ENCODE measurements at regions not wholly inside any gene's neighbourhood (a gene's known extent, or its start where the extent isn't known, plus 50 kb on each side); places are given as distances from the start of the nearest gene placed in this dataset.
"Not testable (repeated sequence)": the region's sequence is repeated elsewhere in the genome, so short reads cannot be mapped to it uniquely, and the experiment has no call there.

GRCh38 chr6:126206504-126207246 is 133.2 kb upstream of the CENPW start:
- DNase-seq (ENCODE audit: low spot score) = no peak

DNA sequence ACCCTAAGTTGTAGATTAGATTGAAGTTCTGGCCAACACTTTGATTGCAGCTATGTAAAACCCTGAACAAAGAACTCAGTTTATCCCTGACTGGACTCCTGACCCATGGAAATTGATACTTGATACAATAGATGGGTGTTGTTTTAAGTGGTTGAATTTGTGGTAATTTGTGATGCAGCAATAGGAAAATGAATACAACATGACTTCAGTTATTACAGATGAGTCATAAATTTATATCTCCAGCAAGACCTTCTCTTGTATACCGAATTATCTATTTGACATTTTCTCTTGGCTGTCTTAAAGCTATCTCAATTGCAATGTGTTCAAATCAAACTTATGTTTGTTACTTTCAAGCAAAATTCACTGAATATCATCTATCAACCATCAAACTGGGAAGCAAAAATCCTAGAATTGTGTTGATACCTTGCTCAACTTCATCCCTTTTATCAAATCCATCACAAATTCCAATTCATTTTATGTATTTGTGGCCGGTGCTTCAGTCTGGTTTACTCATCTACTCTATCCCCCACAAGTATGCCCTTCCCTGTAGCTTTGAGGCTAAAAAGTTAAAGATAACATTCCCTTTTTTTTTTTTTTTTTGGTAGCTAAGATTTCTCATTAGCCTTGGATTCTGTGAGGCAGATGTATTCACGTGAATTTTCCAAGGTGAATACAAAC is 129.4 kb upstream of the CENPW start:
- DNase-seq (ENCODE audit: low spot score) = no peak

GRCh38 chr6:126217497-126217896 is 122.4 kb upstream of the CENPW start:
- no peak for DNase-seq (ENCODE audit: low spot score)

GRCh38 chr6:126220901-126221300 is 119.0 kb upstream of the CENPW start:
- not testable (repeated sequence) for DNase-seq (ENCODE audit: low spot score)

DNA sequence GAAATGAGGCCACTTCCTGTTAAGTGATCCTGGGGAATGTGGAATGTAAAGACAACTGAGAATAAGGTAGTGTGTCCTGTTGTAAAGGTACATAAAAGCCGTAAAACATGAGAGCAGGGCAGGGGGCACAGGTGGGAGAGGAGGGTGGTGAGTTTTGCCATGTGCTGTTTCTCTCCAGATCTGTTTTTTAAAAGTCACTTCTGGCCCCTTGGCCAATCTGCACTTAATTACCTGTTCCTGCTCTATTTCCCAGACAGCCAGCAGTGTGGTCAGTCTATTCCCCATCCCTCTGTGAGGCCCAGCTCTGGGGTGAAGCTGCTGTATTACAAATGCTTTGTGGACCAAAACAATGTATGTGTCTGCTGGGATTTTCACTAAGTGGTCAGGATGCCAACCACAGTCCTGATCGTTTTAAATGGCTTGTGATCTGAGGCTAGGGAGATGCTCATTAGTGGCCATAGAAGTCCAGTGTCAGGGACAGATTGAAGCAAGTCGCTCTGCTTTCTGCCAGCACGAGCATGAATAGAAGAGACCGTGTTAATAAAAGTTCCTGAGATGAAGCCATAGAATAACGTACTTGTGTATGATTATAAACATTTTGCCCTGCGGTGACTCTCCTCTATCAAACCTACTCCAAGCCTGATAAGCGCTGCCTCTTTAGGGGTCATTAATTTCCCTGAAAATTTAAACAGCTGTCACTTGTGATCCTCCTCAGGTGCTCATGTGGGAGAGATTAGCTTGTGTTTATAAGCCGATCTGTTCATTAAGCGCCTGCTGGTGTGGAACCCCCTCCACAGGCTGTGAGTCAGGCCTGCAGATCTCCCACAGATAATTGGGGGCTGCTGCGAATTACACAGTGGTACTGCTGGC is 111.8 kb upstream of the CENPW start:
- DNase-seq (ENCODE audit: low spot score) = no peak

GRCh38 chr6:126232671-126233070 is 107.2 kb upstream of the CENPW start:
- DNase-seq (ENCODE audit: low spot score) = no peak

- no peak for DNase-seq (ENCODE audit: low spot score)
Measured at GRCh38 chr6:126233192-126233591, 106.7 kb upstream of the CENPW start.

- DNase-seq (ENCODE audit: low spot score) = no peak
Measured at GRCh38 chr6:126235363-126235762, 104.6 kb upstream of the CENPW start.

DNA sequence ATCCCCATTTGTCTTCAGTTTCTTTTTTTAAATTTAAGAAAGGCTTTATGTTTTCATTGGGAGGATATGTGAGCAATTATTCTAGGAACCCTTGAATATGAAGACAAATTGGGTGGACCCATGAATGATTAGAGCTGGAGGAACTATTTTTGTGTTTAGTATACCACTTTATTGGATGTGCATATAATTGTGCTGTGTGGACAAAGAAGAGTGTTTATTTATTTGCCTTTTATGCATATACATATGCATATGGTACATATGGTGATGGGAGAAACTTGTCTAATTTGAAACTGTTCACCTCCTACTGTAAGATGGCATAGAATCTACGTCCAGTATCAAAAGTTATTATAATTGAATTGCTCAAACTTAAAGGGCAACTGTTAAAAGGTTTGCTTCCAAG is 94.8 kb upstream of the CENPW start:
- no peak for DNase-seq (ENCODE audit: low spot score)

GRCh38 chr6:126252154-126252553 is 87.8 kb upstream of the CENPW start:
- DNase-seq (ENCODE audit: low spot score) = no peak

- no peak for DNase-seq (ENCODE audit: low spot score)
Measured at GRCh38 chr6:126253431-126253830, 86.5 kb upstream of the CENPW start.

DNA sequence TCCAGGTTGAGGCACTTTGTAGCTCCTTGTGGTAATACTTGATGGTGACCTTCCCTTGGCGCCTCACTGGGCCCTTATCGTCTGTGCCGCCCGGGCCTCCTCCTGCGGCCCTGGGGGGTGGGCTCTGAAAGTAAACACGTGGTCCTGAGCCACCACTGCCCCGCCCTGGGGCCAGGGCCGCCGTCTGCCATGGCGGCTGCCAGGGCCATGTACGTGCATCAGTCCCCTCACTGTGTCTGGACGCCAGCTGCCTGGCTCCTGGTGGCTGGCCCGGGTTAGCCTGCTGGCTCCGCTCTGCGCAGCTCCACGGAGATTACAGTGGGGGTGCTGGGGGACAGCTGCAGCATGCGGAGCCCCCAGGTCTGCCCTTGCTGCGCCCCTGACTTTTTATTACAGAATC is 81.8 kb upstream of the CENPW start:
- DNase-seq (ENCODE audit: low spot score) = no peak

GRCh38 chr6:126261792-126262421 is 78.0 kb upstream of the CENPW start:
- no peak for DNase-seq (ENCODE audit: low spot score)

- no peak for DNase-seq (ENCODE audit: low spot score)
Measured at GRCh38 chr6:126264265-126264664, 75.7 kb upstream of the CENPW start.

- no peak for DNase-seq (ENCODE audit: low spot score)
Measured at GRCh38 chr6:126266664-126267063, 73.3 kb upstream of the CENPW start.

DNA sequence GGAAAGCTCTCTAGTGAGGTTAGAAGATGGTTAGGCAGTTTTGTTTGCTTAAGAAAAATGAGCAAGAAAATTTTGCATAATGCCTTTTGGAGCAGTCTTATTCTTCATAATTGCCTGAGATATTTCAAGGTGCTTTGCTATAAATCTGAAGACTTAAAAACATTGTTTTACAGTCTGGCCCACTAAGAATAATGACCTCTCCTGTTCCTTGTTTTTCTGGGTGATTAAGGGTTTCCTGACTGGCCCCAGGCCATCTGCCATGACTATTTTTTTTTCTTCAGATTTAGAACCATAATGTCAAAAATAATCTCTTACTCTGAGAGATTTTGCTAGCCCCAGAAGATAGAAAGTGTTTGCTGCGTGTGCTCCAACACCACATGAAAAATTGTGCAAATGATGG is 72.3 kb upstream of the CENPW start:
- no peak for DNase-seq (ENCODE audit: low spot score)

DNA sequence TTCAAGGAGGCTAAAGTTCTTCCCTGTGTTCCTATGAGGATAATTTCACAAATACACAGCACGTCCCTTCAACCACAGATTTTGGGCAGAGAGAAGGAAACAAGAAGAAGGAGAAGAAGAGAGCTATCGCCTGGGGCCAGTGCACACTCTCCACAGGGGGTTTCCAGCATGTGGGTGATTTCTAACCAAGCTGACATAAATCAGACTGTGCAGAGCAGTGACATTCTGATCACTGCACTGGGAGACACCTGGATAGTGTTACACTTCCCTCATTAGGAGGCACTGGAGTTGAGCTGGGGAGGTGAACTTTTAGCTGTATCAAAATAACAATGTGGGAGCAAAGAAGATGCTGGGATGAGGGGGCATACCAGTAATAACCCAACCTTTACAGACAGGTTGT is 71.8 kb upstream of the CENPW start:
- DNase-seq (ENCODE audit: low spot score) = no peak

DNA sequence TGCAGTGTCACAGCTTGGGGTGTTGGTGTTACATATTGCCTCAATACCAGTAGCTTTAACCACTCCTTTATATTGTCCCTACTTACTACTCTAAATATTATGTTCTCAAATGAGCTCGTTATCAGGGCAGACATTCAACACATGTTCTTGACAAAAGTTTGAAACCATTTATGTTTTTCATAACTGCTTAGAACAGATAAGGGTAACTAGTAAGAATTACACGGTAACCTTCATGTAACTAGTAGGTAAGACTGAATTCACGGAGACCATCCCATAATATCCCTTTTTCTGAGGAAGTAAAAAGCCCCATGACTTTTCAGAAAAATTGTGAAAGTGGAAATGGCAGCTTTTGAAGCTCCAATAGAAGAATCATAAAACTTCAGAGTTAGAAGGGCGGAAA is 59.6 kb upstream of the CENPW start:
- DNase-seq (ENCODE audit: low spot score) = no peak

GRCh38 chr6:126285871-126286365 is 54.0 kb upstream of the CENPW start:
- no peak for DNase-seq (ENCODE audit: low spot score)
